Naive thymus-derived CD4-positive, alpha-beta T cell (primary cell): ENCODE measurements at regions not wholly inside any gene's neighbourhood (a gene's known extent, or its start where the extent isn't known, plus 50 kb on each side); places are given as distances from the start of the nearest gene placed in this dataset.
A peak's percentile ranks its signal among the peaks of the same experiment; 100 is the strongest.

Source experiments
- ATAC-seq: fragments of 150-1000 bp; cut with Tn5 transposase; 2 replicates; pipeline ENCODE4 v1.10.0; 2021; ENCODE audit warnings: mild to moderate bottlenecking, moderate library complexity
- CTCF ChIA-PET: fragments of 350-600 bp; sonication (Branson Sonifier 250); formaldehyde crosslinking; loops from one replicate; lab custom pipeline; 2021; ENCODE audit warnings: antibody characterized with exemption; lab: Charles Lee
- POLR2A ChIA-PET: fragments of 350-600 bp; sonication (Branson Sonifier 250); formaldehyde crosslinking; loops from one replicate; lab custom pipeline; 2021; ENCODE audit warnings: antibody characterized with exemption, inconsistent platforms; lab: Charles Lee
- DNase-seq, 9 donors: peaks; one replicate each; pipeline versions ENCODE4 v3.0.0 to v3.0.0-alpha.2; 2020 to 2022; ENCODE audit warnings: mixed read lengths in 1 of 9
- H3K27ac ChIP-seq: one replicate; pipeline ENCODE4 v1.7.0; 2013; ENCODE audit warnings: mild to moderate bottlenecking, low read depth, low read length, moderate library complexity
- H3K27me3 ChIP-seq, 2 donors: one replicate each; pipeline ENCODE4 v1.7.0; 2013; ENCODE audit warnings: low read length in 2 of 2, mild to moderate bottlenecking in 2 of 2, moderate library complexity in 2 of 2; ENCODE audit not compliant: control insufficient read depth in 2 of 2, insufficient read depth in 2 of 2
- H3K36me3 ChIP-seq, 3 experiments: 1 replicate in 2 of 3; 2 replicates in 1 of 3; pipeline ENCODE4 v1.7.0; 2013; ENCODE audit warnings: low read length in 3 of 3, mild to moderate bottlenecking in 3 of 3, moderate library complexity in 1 of 3; ENCODE audit not compliant: insufficient read depth in 3 of 3, control insufficient read depth in 2 of 3
- H3K4me1 ChIP-seq, 2 donors: one replicate each; pipeline ENCODE4 v1.7.0; 2013; ENCODE audit warnings: low read length in 2 of 2, mild to moderate bottlenecking in 2 of 2, moderate library complexity in 1 of 2; ENCODE audit not compliant: control insufficient read depth in 2 of 2, insufficient read depth in 2 of 2
- H3K4me3 ChIP-seq: 2 replicates; pipeline ENCODE4 v1.7.0; 2013; ENCODE audit warnings: mild to moderate bottlenecking, low read length
- H3K9me3 ChIP-seq, 3 experiments: 1 replicate in 2 of 3; 2 replicates in 1 of 3; pipeline ENCODE4 v1.7.0; 2013; ENCODE audit warnings: low read length in 3 of 3; ENCODE audit not compliant: control insufficient read depth in 2 of 3
- H3K27ac Mint-ChIP-seq, 9 donors: one replicate each; pipeline ENCODE4 v1.8.0; 2020 to 2022; ENCODE audit warnings: mixed read lengths in 9 of 9, mild to moderate bottlenecking in 8 of 9, moderate library complexity in 5 of 9, inconsistent platforms in 2 of 9
- H3K27me3 Mint-ChIP-seq, 5 donors: one replicate each; pipeline ENCODE4 v1.8.0; 2021 to 2022; ENCODE audit warnings: mixed read lengths in 5 of 5, mild to moderate bottlenecking in 1 of 5
- H3K36me3 Mint-ChIP-seq, 5 donors: one replicate each; pipeline ENCODE4 v1.8.0; 2020 to 2022; ENCODE audit warnings: mixed read lengths in 5 of 5, mild to moderate bottlenecking in 3 of 5, inconsistent platforms in 1 of 5
- H3K4me1 Mint-ChIP-seq, 7 donors: one replicate each; pipeline ENCODE4 v1.8.0; 2020 to 2022; ENCODE audit warnings: mixed read lengths in 7 of 7, mild to moderate bottlenecking in 3 of 7, inconsistent platforms in 1 of 7
- H3K4me3 Mint-ChIP-seq, 10 donors: one replicate each; pipeline ENCODE4 v1.8.0; 2020 to 2022; ENCODE audit warnings: mild to moderate bottlenecking in 10 of 10, mixed read lengths in 10 of 10, moderate library complexity in 6 of 10, inconsistent platforms in 2 of 10
- H3K9me3 Mint-ChIP-seq, 11 donors: one replicate each; pipeline ENCODE4 v1.8.0; 2020 to 2022; ENCODE audit warnings: mixed read lengths in 11 of 11, mild to moderate bottlenecking in 4 of 11, inconsistent platforms in 1 of 11, moderate library complexity in 1 of 11
- intact Hi-C, 2 donors: fragments of 100-400 bp; cut with micrococcal nuclease; formaldehyde crosslinking; loops; one replicate each; pipeline ENCODE4 v1.15.1; 2023

GRCh38 chr1:105686874-105687690, 1369.4 kb upstream of the PRMT6 start:
- Mint-ChIP-seq H3K4me3 (no peak overlapping the region), H3K27ac (no peak overlapping the region), H3K4me1 (no peaks in the 10 kb centered on the region), H3K36me3 (peaks cover 0 to 4% (median 0%) of the 10 kb centered on the region in 5 donors), H3K9me3 (peaks cover 0 to 19% (median 7%) of the 10 kb centered on the region in 11 donors), H3K27me3 (no peaks in the 10 kb centered on the region)
- ATAC-seq (peak; percentile 14), DNase-seq (no peak)
- H3K4me1 ChIP-seq, result no peaks in the 10 kb centered on the region
- intact Hi-C loops, result no loop called here
- no peak overlapping the region for H3K27ac ChIP-seq
- no peaks in the 10 kb centered on the region for H3K9me3 ChIP-seq
- no peaks in the 10 kb centered on the region for H3K36me3 ChIP-seq
- ChIA-PET POLR2A (no interaction called here), CTCF (no interaction called here)
- no peak overlapping the region for H3K4me3 ChIP-seq
- no peaks in the 10 kb centered on the region for H3K27me3 ChIP-seq

- H3K27me3 Mint-ChIP-seq, result no peaks in the 10 kb centered on the region
- H3K27me3 ChIP-seq, result no peaks in the 10 kb centered on the region
- H3K27ac ChIP-seq, result no peak overlapping the region
- intact Hi-C loops, result no loop called here
- H3K36me3 ChIP-seq, result no peaks in the 10 kb centered on the region
- ChIA-PET POLR2A (no interaction called here), CTCF (no interaction called here)
- H3K9me3 Mint-ChIP-seq, result peaks cover 0 to 22% (median 4%) of the 10 kb centered on the region in 11 donors
- no peak overlapping the region for H3K27ac Mint-ChIP-seq
- no peak overlapping the region for H3K4me3 ChIP-seq
- DNase-seq (no peak), ATAC-seq (no peak)
- H3K36me3 Mint-ChIP-seq, result no peaks in the 10 kb centered on the region
- no peaks in the 10 kb centered on the region for H3K4me1 ChIP-seq
- no peaks in the 10 kb centered on the region for H3K4me1 Mint-ChIP-seq
- no peak overlapping the region for H3K4me3 Mint-ChIP-seq
- H3K9me3 ChIP-seq, result no peaks in the 10 kb centered on the region
Observed at GRCh38 chr1:105700723-105701122, 1355.8 kb upstream of the PRMT6 start.

- CTCF ChIA-PET, result no interaction called here
- H3K9me3 Mint-ChIP-seq, result peaks cover 0 to 23% (median 5%) of the 10 kb centered on the region in 11 donors
- no peak for DNase-seq
- POLR2A ChIA-PET, result no interaction called here
- Histone ChIP-seq H3K4me1 (no peaks in the 10 kb centered on the region), H3K36me3 (no peaks in the 10 kb centered on the region), H3K27me3 (no peaks in the 10 kb centered on the region), H3K4me3 (no peak overlapping the region), H3K9me3 (no peaks in the 10 kb centered on the region), H3K27ac (no peak overlapping the region)
- no peaks in the 10 kb centered on the region for H3K36me3 Mint-ChIP-seq
- no peaks in the 10 kb centered on the region for H3K27me3 Mint-ChIP-seq
- no peak overlapping the region for H3K4me3 Mint-ChIP-seq
- no peaks in the 10 kb centered on the region for H3K4me1 Mint-ChIP-seq
- intact Hi-C loops, result no loop called here
- no peak for ATAC-seq
- H3K27ac Mint-ChIP-seq, result no peak overlapping the region
Observed at GRCh38 chr1:105724286-105724685, 1332.2 kb upstream of the PRMT6 start.

GRCh38 chr1:105730701-105731100, 1325.8 kb upstream of the PRMT6 start:
- Mint-ChIP-seq H3K36me3 (no peaks in the 10 kb centered on the region), H3K27ac (no peak overlapping the region), H3K4me1 (no peaks in the 10 kb centered on the region), H3K9me3 (peaks cover 0 to 24% (median 5%) of the 10 kb centered on the region in 11 donors), H3K4me3 (no peak overlapping the region), H3K27me3 (no peaks in the 10 kb centered on the region)
- H3K27me3 ChIP-seq, result no peaks in the 10 kb centered on the region
- H3K4me1 ChIP-seq, result no peaks in the 10 kb centered on the region
- ATAC-seq (no peak), DNase-seq (no peak)
- intact Hi-C loops, result no loop called here
- H3K4me3 ChIP-seq, result no peak overlapping the region
- no peaks in the 10 kb centered on the region for H3K36me3 ChIP-seq
- ChIA-PET POLR2A (no interaction called here), CTCF (no interaction called here)
- no peaks in the 10 kb centered on the region for H3K9me3 ChIP-seq
- no peak overlapping the region for H3K27ac ChIP-seq

- POLR2A ChIA-PET, result no interaction called here
- H3K4me1 Mint-ChIP-seq, result no peaks in the 10 kb centered on the region
- peaks cover 0 to 35% (median 8%) of the 10 kb centered on the region in 11 donors for H3K9me3 Mint-ChIP-seq
Observed at GRCh38 chr1:105736349-105736748, 1320.1 kb upstream of the PRMT6 start.

GRCh38 chr1:105779727-105780126, 1276.7 kb upstream of the PRMT6 start:
- no peaks in the 10 kb centered on the region for H3K4me1 Mint-ChIP-seq
- no peak overlapping the region for H3K27ac Mint-ChIP-seq
- ATAC-seq, result no peak
- intact Hi-C loops, result no loop called here
- H3K4me3 ChIP-seq, result no peak overlapping the region
- no peaks in the 10 kb centered on the region for H3K4me1 ChIP-seq
- peaks cover 2 to 19% (median 9%) of the 10 kb centered on the region in 11 donors for H3K9me3 Mint-ChIP-seq
- CTCF ChIA-PET, result no interaction called here
- POLR2A ChIA-PET, result no interaction called here
- no peak overlapping the region for H3K27ac ChIP-seq
- H3K36me3 ChIP-seq, result no peaks in the 10 kb centered on the region
- H3K9me3 ChIP-seq, result no peaks in the 10 kb centered on the region
- no peak for DNase-seq
- no peaks in the 10 kb centered on the region for H3K27me3 Mint-ChIP-seq
- H3K27me3 ChIP-seq, result no peaks in the 10 kb centered on the region
- no peaks in the 10 kb centered on the region for H3K36me3 Mint-ChIP-seq
- no peak overlapping the region for H3K4me3 Mint-ChIP-seq

More at GRCh38 chr1:105736349-105736748, 1320.1 kb upstream of the PRMT6 start:
- no peaks in the 10 kb centered on the region for H3K4me1 ChIP-seq
- Mint-ChIP-seq H3K36me3 (no peaks in the 10 kb centered on the region), H3K27me3 (no peaks in the 10 kb centered on the region), H3K27ac (peak overlapping the region in 1 of 9 donors; percentile 73), H3K4me3 (no peak overlapping the region)
- H3K27ac ChIP-seq, result no peak overlapping the region
- no peaks in the 10 kb centered on the region for H3K9me3 ChIP-seq
- DNase-seq (no peak), ATAC-seq (no peak)
- intact Hi-C loops, result no loop called here
- H3K36me3 ChIP-seq, result no peaks in the 10 kb centered on the region
- no peak overlapping the region for H3K4me3 ChIP-seq
- H3K27me3 ChIP-seq, result no peaks in the 10 kb centered on the region
- CTCF ChIA-PET, result no interaction called here

- intact Hi-C loops, result no loop called here
- POLR2A ChIA-PET, result no interaction called here
- no peak overlapping the region for H3K4me3 Mint-ChIP-seq
- H3K36me3 Mint-ChIP-seq, result no peaks in the 10 kb centered on the region
- ATAC-seq (no peak), DNase-seq (no peak)
- Histone ChIP-seq H3K4me3 (no peak overlapping the region), H3K27ac (no peak overlapping the region), H3K4me1 (no peaks in the 10 kb centered on the region), H3K36me3 (no peaks in the 10 kb centered on the region), H3K27me3 (no peaks in the 10 kb centered on the region), H3K9me3 (no peaks in the 10 kb centered on the region)
- no peak overlapping the region for H3K27ac Mint-ChIP-seq
- H3K27me3 Mint-ChIP-seq, result no peaks in the 10 kb centered on the region
- no peaks in the 10 kb centered on the region for H3K4me1 Mint-ChIP-seq
- peaks cover 2 to 20% (median 6%) of the 10 kb centered on the region in 11 donors for H3K9me3 Mint-ChIP-seq
- CTCF ChIA-PET, result no interaction called here
Observed at GRCh38 chr1:105785021-105785420, 1271.5 kb upstream of the PRMT6 start.
